HG03354 (cell line): ENCODE measurements at regions not wholly inside any gene's neighbourhood (a gene's known extent, or its start where the extent isn't known, plus 50 kb on each side); places are given as distances from the start of the nearest gene placed in this dataset.
A peak's percentile ranks its signal among the peaks of the same experiment; 100 is the strongest.

Experiments
- ATAC-seq: cut with Tn5 transposase; IDR thresholded peaks from one replicate; pipeline ENCODE4 v1.9.1; 2021; ENCODE audit warnings: mild to moderate bottlenecking; ENCODE audit not compliant: unreplicated experiment, poor library complexity, severe bottlenecking

GRCh38 chrX:151476604-151477303 lies 79.7 kb downstream of the VMA21 start:
- no peak for ATAC-seq

- ATAC-seq, result no peak
Observed at GRCh38 chrX:151478058-151478457, 81.1 kb downstream of the VMA21 start.

- ATAC-seq, result peak; percentile 79
Observed at GRCh38 chrX:151488677-151489076, 74.8 kb upstream of the PASD1 start.

- ATAC-seq, result peak; percentile 48
Observed at GRCh38 chrX:151505796-151506195, 57.7 kb upstream of the PASD1 start.

GRCh38 chrX:151510203-151510602 lies 53.3 kb upstream of the PASD1 start:
- ATAC-seq, result no peak

- ATAC-seq, result no peak
Observed at GRCh38 chrX:151513472-151513871, 50.0 kb upstream of the PASD1 start.
